OCI-LY3 (cell line): ENCODE measurements at regions not wholly inside any gene's neighbourhood (a gene's known extent, or its start where the extent isn't known, plus 50 kb on each side); places are given as distances from the start of the nearest gene placed in this dataset.

ENCODE experiments used
- H2AFZ ChIP-seq: fragments of 200-600, 300-600 bp; shearing (Covaris generic); 2 replicates; pipeline ENCODE4 v1.6.0; 2014; ENCODE audit warnings: antibody characterized with exemption, low read depth, low read length
- H3K27ac ChIP-seq: fragments of 200-600, 300-600 bp; sonication (generic); 2 replicates; pipeline ENCODE4 v1.5.1; 2014; ENCODE audit warnings: mild to moderate bottlenecking, low read length, moderate library complexity, mixed read lengths
- H3K27me3 ChIP-seq: fragments of 200-600, 300-600 bp; sonication (generic); 2 replicates; pipeline ENCODE4 v1.6.1; 2014; ENCODE audit warnings: low read depth, low read length, mixed read lengths
- H3K36me3 ChIP-seq: fragments of 200-600, 300-600 bp; sonication (generic); replicated peaks from 2 replicates; pipeline ENCODE3; 2014; ENCODE audit warnings: low read depth, low read length, mixed read lengths
- H3K4me1 ChIP-seq: fragments of 300-600, 200-600 bp; sonication (generic); 2 replicates; pipeline ENCODE4 v1.6.1; 2014; ENCODE audit warnings: low read length, mixed read lengths
- H3K4me2 ChIP-seq: fragments of 200-600, 300-600 bp; sonication (generic); 2 replicates; pipeline ENCODE4 v1.6.1; 2014; ENCODE audit warnings: low read length, mixed read lengths
- H3K4me3 ChIP-seq: fragments of 300-600, 200-600 bp; sonication (generic); 2 replicates; pipeline ENCODE4 v1.5.1; 2014; ENCODE audit warnings: antibody characterized with exemption, mild to moderate bottlenecking, low read length, moderate library complexity
- H3K79me2 ChIP-seq: fragments of 300-600, 200-600 bp; shearing (Covaris generic); 2 replicates; pipeline ENCODE4 v1.6.1; 2014; ENCODE audit warnings: mild to moderate bottlenecking, low read length, mixed read lengths
- H3K9ac ChIP-seq: fragments of 300-600, 200-600 bp; shearing (Covaris generic); 2 replicates; pipeline ENCODE4 v1.6.0; 2014; ENCODE audit warnings: mild to moderate bottlenecking, low read length, moderate library complexity
- H3K9me3 ChIP-seq: fragments of 200-600, 300-600 bp; shearing (Covaris generic); 2 replicates; pipeline ENCODE4 v1.6.1; 2014; ENCODE audit warnings: low read length, mixed read lengths; ENCODE audit not compliant: insufficient read depth
- H4K20me1 ChIP-seq: fragments of 200-600, 300-600 bp; sonication (generic); 2 replicates; pipeline ENCODE4 v1.6.1; 2016; ENCODE audit warnings: low read length, mixed read lengths; ENCODE audit not compliant: insufficient read depth
- CTCF ChIP-seq: fragments of 200-600, 300-600 bp; sonication (generic); IDR thresholded peaks from 2 replicates; pipeline ENCODE4 v1.5.1; 2014; ENCODE audit warnings: antibody characterized with exemption, low read length, low read depth
- EZH2phosphoT487 ChIP-seq: fragments of 200-600 bp; shearing (Covaris generic); IDR thresholded peaks from 2 replicates; pipeline ENCODE4 v1.6.1; 2018; ENCODE audit warnings: antibody characterized with exemption, mixed run types, low read depth

- H4K20me1 ChIP-seq: no peaks in the 10 kb centered on the region
- no peak overlapping the region for H3K27ac ChIP-seq
- no peaks in the 10 kb centered on the region for H3K79me2 ChIP-seq
- TF ChIP-seq CTCF (no peak), EZH2phosphoT487 (no peak)
- H3K36me3 ChIP-seq: no peaks in the 10 kb centered on the region
- H3K4me1 ChIP-seq: no peaks in the 10 kb centered on the region
- no peaks in the 10 kb centered on the region for H3K27me3 ChIP-seq
- no peak overlapping the region for H3K4me3 ChIP-seq
- no peak overlapping the region for H3K9ac ChIP-seq
- no peak overlapping the region for H3K4me2 ChIP-seq
- H3K9me3 ChIP-seq: no peaks in the 10 kb centered on the region
- H2AFZ ChIP-seq: no peak overlapping the region
Measured at GRCh38 chr5:52564587-52564986, 223.1 kb upstream of the ITGA1 start.

GRCh38 chr5:52577546-52577945 is 210.2 kb upstream of the ITGA1 start:
- Histone ChIP-seq H4K20me1 (no peaks in the 10 kb centered on the region), H3K79me2 (no peaks in the 10 kb centered on the region), H3K27me3 (no peaks in the 10 kb centered on the region), H3K9ac (no peak overlapping the region), H3K36me3 (no peaks in the 10 kb centered on the region), H3K9me3 (no peaks in the 10 kb centered on the region), H2AFZ (no peak overlapping the region), H3K4me2 (no peak overlapping the region), H3K4me1 (no peaks in the 10 kb centered on the region), H3K27ac (no peak overlapping the region), H3K4me3 (no peak overlapping the region)
- no peak for TF ChIP-seq EZH2phosphoT487
- TF ChIP-seq CTCF: no peak

- no peak overlapping the region for H3K4me2 ChIP-seq
- no peaks in the 10 kb centered on the region for H3K27me3 ChIP-seq
- no peak overlapping the region for H3K9ac ChIP-seq
- TF ChIP-seq EZH2phosphoT487 (no peak), CTCF (no peak)
- no peaks in the 10 kb centered on the region for H3K4me1 ChIP-seq
- no peak overlapping the region for H3K27ac ChIP-seq
- H2AFZ ChIP-seq: no peak overlapping the region
- H3K4me3 ChIP-seq: no peak overlapping the region
- H3K9me3 ChIP-seq: no peaks in the 10 kb centered on the region
- H3K36me3 ChIP-seq: no peaks in the 10 kb centered on the region
- no peaks in the 10 kb centered on the region for H3K79me2 ChIP-seq
- no peaks in the 10 kb centered on the region for H4K20me1 ChIP-seq
Measured at GRCh38 chr5:52579391-52579790, 208.3 kb upstream of the ITGA1 start.

- Histone ChIP-seq H3K27me3 (no peaks in the 10 kb centered on the region), H4K20me1 (no peaks in the 10 kb centered on the region), H3K4me2 (no peak overlapping the region), H3K27ac (no peak overlapping the region), H3K9me3 (no peaks in the 10 kb centered on the region), H3K4me3 (no peak overlapping the region), H3K4me1 (no peaks in the 10 kb centered on the region), H2AFZ (no peak overlapping the region), H3K79me2 (no peaks in the 10 kb centered on the region), H3K36me3 (no peaks in the 10 kb centered on the region), H3K9ac (no peak overlapping the region)
- TF ChIP-seq CTCF (no peak), EZH2phosphoT487 (no peak)
Measured at GRCh38 chr5:52580921-52581320, 206.8 kb upstream of the ITGA1 start.
